ENCODE measurements at regions not wholly inside any gene's neighbourhood (a gene's known extent, or its start where the extent isn't known, plus 50 kb on each side); places are given as distances from the start of the nearest gene placed in this dataset.

GRCh38 chr1:209326076-209326475 is 257.4 kb upstream of the CAMK1G start:
- DNase-seq (ENCODE audit: low read depth in 2 of 2) = no peak

GRCh38 chr1:209326831-209327230 is 256.7 kb upstream of the CAMK1G start:
- DNase-seq (ENCODE audit: low read depth in 2 of 2) = no peak

- no peak for DNase-seq (ENCODE audit: low read depth in 2 of 2)
Observed at GRCh38 chr1:209328196-209328595, 255.3 kb upstream of the CAMK1G start.

GRCh38 chr1:209335178-209335577 is 248.3 kb upstream of the CAMK1G start:
- DNase-seq (ENCODE audit: low read depth in 2 of 2) = no peak

- no peak for DNase-seq (ENCODE audit: low read depth in 2 of 2)
Observed at GRCh38 chr1:209341146-209341545, 242.4 kb upstream of the CAMK1G start.

- no peak for DNase-seq (ENCODE audit: low read depth in 2 of 2)
Observed at GRCh38 chr1:209341673-209342420, 241.7 kb upstream of the CAMK1G start.

- DNase-seq (ENCODE audit: low read depth in 2 of 2) = no peak
Observed at GRCh38 chr1:209342441-209343175, 240.9 kb upstream of the CAMK1G start.

- no peak for DNase-seq (ENCODE audit: low read depth in 2 of 2)
Observed at GRCh38 chr1:209343511-209343910, 240.0 kb upstream of the CAMK1G start.

GRCh38 chr1:209344156-209344555 is 239.4 kb upstream of the CAMK1G start:
- no peak for DNase-seq (ENCODE audit: low read depth in 2 of 2)

- no peak for DNase-seq (ENCODE audit: low read depth in 2 of 2)
Observed at GRCh38 chr1:209349363-209350308, 233.9 kb upstream of the CAMK1G start.

GRCh38 chr1:209353053-209353452 is 230.5 kb upstream of the CAMK1G start:
- DNase-seq (ENCODE audit: low read depth in 2 of 2) = no peak

GRCh38 chr1:209354111-209354839 is 229.2 kb upstream of the CAMK1G start:
- DNase-seq (ENCODE audit: low read depth in 2 of 2) = peak; percentile 12 to 15

- no peak for DNase-seq (ENCODE audit: low read depth in 2 of 2)
Observed at GRCh38 chr1:209354840-209355165, 228.7 kb upstream of the CAMK1G start.

GRCh38 chr1:209355415-209355814 is 228.1 kb upstream of the CAMK1G start:
- DNase-seq (ENCODE audit: low read depth in 2 of 2) = no peak

GRCh38 chr1:209356976-209357377 is 226.5 kb upstream of the CAMK1G start:
- DNase-seq (ENCODE audit: low read depth in 2 of 2) = no peak

GRCh38 chr1:209363112-209363511 is 220.4 kb upstream of the CAMK1G start:
- DNase-seq (ENCODE audit: low read depth in 2 of 2) = no peak

GRCh38 chr1:209364716-209365115 is 218.8 kb upstream of the CAMK1G start:
- DNase-seq (ENCODE audit: low read depth in 2 of 2) = no peak

- no peak for DNase-seq (ENCODE audit: low read depth in 2 of 2)
Observed at GRCh38 chr1:209367061-209367772, 216.3 kb upstream of the CAMK1G start.

- no peak for DNase-seq (ENCODE audit: low read depth in 2 of 2)
Observed at GRCh38 chr1:209368864-209369598, 214.5 kb upstream of the CAMK1G start.
